ENCODE measurements at regions not wholly inside any gene's neighbourhood (a gene's known extent, or its start where the extent isn't known, plus 50 kb on each side); places are given as distances from the start of the nearest gene placed in this dataset.

DNA sequence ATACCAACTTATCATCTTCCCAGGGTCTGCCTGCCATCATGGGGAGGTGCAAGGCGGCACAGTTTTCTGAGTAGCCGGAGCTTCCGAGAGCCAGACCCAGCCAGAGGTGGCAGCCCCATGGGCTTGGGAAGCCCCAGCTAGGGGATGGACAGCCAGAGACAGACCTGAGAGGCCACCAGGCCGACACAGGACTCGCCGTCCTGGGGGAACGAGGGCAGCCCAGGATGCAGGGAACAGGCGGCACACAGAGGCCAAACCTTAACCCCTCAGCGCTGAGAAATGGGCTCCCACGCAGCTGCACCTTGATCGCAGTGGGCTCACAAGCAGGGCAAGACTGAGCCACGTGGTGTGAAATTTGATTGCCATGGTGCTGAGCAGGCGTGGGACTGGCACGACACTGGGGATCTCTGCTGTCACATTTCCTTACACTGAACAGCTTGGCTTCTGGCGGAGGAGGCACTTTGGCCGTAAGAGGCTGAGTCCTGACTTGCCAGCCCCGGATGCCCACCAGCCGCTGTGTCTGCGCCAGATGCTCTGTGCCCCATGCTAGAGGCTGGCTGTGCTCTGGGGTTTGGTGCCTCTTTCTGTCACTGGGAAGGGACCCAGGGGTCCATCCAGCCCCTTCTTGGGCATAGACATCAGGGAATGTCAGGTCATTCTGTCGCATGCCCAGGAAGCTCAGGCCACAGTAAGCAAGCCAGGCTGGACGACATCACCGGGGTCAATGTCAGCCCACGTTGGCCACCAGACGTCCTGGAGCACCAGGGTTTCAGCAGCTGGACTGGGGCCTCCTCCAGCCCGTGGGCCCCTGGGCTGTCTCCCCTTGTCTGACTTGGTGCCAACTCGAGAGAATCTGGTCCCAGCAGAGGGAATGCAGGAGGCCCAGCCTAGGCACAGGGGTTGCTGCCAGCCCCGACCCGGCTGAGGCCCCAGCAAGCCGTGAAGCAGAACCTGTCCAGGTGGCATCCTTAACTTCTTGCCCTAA is 312.1 kb upstream of the MYT1L start:
- Histone ChIP-seq H2AK5ac (ENCODE audit: low read depth, low read length) (no peak overlapping the region), H3K4me2 (ENCODE audit: insufficient read depth in 1 of 2, low read depth in 2 of 2, low read length in 2 of 2) (no peak overlapping the region), H2BK15ac (ENCODE audit: low read length) (no peak overlapping the region), H2BK120ac (replicated peaks; ENCODE audit: low read depth, low read length) (no peak overlapping the region), H3K27me3 (replicated peaks in 1 of 4; ENCODE audit: control insufficient read depth in 3 of 4, extremely low read depth in 1 of 4, insufficient read depth in 3 of 4, low read length in 3 of 4) (no peaks in the 10 kb centered on the region), H3K14ac (ENCODE audit: insufficient read length) (no peak overlapping the region), H4K8ac (ENCODE audit: extremely low read depth, insufficient read depth, low read length) (no peak overlapping the region), H2BK5ac (ENCODE audit: low read depth, low read length) (peak overlapping the region; percentile 18; the same call in 1 of the 2 replicates), H4K20me1 (replicated peaks in 1 of 2; ENCODE audit: control insufficient read depth in 1 of 2, insufficient read depth in 2 of 2, low read length in 2 of 2) (no peaks in the 10 kb centered on the region), H4K91ac (replicated peaks; ENCODE audit: insufficient read length, low read length) (no peak overlapping the region), H3K4ac (replicated peaks; ENCODE audit: insufficient read length, low read depth, low read length) (no peak overlapping the region), H2BK20ac (ENCODE audit: low read length) (no peak overlapping the region), H3K23me2 (ENCODE audit: low read depth, low read length) (peaks cover 6% of the 10 kb centered on the region; the same call in 1 of the 2 replicates), H3K9ac (replicated peaks in 1 of 4; ENCODE audit: extremely low read depth in 1 of 4, low read depth in 3 of 4, low read length in 3 of 4) (no peak overlapping the region), H3K18ac (ENCODE audit: extremely low read depth, low read length) (no peak overlapping the region), H2AFZ (ENCODE audit: low read length) (no peak overlapping the region), H3K27ac (ENCODE audit: low read depth, low read length) (no peak overlapping the region), H3K56ac (replicated peaks; ENCODE audit: insufficient read length, low read depth, low read length) (no peak overlapping the region), H3K79me2 (ENCODE audit: control insufficient read depth in 1 of 2, insufficient read depth in 2 of 2, low read length in 2 of 2) (no peaks in the 10 kb centered on the region), H3K36me3 (ENCODE audit: control insufficient read depth in 2 of 4, insufficient read depth in 4 of 4, low read length in 3 of 4) (no peaks in the 10 kb centered on the region), H2BK12ac (ENCODE audit: low read depth, low read length) (no peak overlapping the region), H3K79me1 (ENCODE audit: low read depth, low read length) (no peaks in the 10 kb centered on the region), H3K4me3 (ENCODE audit: extremely low read depth in 1 of 4, insufficient read depth in 2 of 4, low read depth in 3 of 4, low read length in 4 of 4) (no peak overlapping the region), H4K5ac (ENCODE audit: insufficient read length, low read depth, low read length) (no peak overlapping the region), H3K9me3 (ENCODE audit: insufficient read depth in 2 of 2, low read depth in 1 of 2, low read length in 1 of 2) (no peaks in the 10 kb centered on the region), H3K23ac (ENCODE audit: insufficient read length) (no peak overlapping the region), H3K4me1 (replicated peaks in 1 of 4; ENCODE audit: control insufficient read depth in 3 of 4, insufficient read depth in 4 of 4, low read length in 3 of 4) (no peaks in the 10 kb centered on the region; a peak in 2 of 7 replicates)
- WGBS, 2 experiments (ENCODE audit: extremely low coverage in 1 of 2, insufficient coverage in 1 of 2, insufficient read length in 1 of 2, insufficient replicate concordance in 2 of 2, low coverage in 1 of 2, low lambda C conversion rate in 2 of 2, missing lambda C conversion rate in 1 of 2) = 92% methylated on average over 26 of the region's 29 CpGs; no CpG with 5 or more reads in 1 of the 2 experiments
- FAIRE-seq = no peak
- DNase-seq (ENCODE audit: low read depth in 1 of 2, low spot score in 2 of 2) = no peak
- ChIA-PET CTCF (ENCODE audit: partially characterized antibody) (interaction anchor here (1.7 to 1.8 kb wide), 2 partner anchors 13 to 55 kb away, joined by 3 to 4 read pairs; no protein-coding TSS in a partner anchor), POLR2A (ENCODE audit: partially characterized antibody) (no interaction called here)
- TF ChIP-seq YY1 (IDR thresholded peaks at IDR 0.05; ENCODE audit: low read depth, low read length) = no peak
- TF ChIP-seq RFX5 (IDR thresholded peaks at IDR 0.05; ENCODE audit: borderline replicate concordance, low read depth, low read length) = no peak

Measured in H1 (cell line).